OCI-M2 (cell line): ENCODE measurements at regions not wholly inside any gene's neighbourhood (a gene's known extent, or its start where the extent isn't known, plus 50 kb on each side); places are given as distances from the start of the nearest gene placed in this dataset.
A peak's percentile ranks its signal among the peaks of the same experiment; 100 is the strongest.

ENCODE experiments used
- DNase-seq: peaks from one replicate; lab custom pipeline; 2025; ENCODE audit not compliant: unreplicated experiment; lab: John Stamatoyannopoulos, UW

- no peak for DNase-seq
These were observed 97.1 kb upstream of the MAP4K3 start for GRCh38 chr2:39534095-39534711.

- DNase-seq: no peak
These were observed 98.6 kb upstream of the MAP4K3 start for GRCh38 chr2:39535636-39536185.

GRCh38 chr2:39537150-39537549, 100.1 kb upstream of the MAP4K3 start:
- DNase-seq: no peak

- no peak for DNase-seq
These were observed 101.6 kb upstream of the MAP4K3 start for GRCh38 chr2:39538718-39539117.

- DNase-seq: no peak
These were observed 103.3 kb upstream of the MAP4K3 start for GRCh38 chr2:39540414-39540813.

GRCh38 chr2:39541011-39541930, 104.2 kb upstream of the MAP4K3 start:
- no peak for DNase-seq

GRCh38 chr2:39542523-39542922, 105.4 kb upstream of the MAP4K3 start:
- no peak for DNase-seq

- DNase-seq: no peak
These were observed 108.9 kb upstream of the MAP4K3 start for GRCh38 chr2:39545957-39546356.

GRCh38 chr2:39546409-39546808, 109.3 kb upstream of the MAP4K3 start:
- no peak for DNase-seq

- DNase-seq: no peak
These were observed 109.9 kb upstream of the MAP4K3 start for GRCh38 chr2:39546937-39547336.

GRCh38 chr2:39547811-39548719, 111.0 kb upstream of the MAP4K3 start:
- DNase-seq: no peak

GRCh38 chr2:39549000-39549399, 111.9 kb upstream of the MAP4K3 start:
- DNase-seq: no peak

- no peak for DNase-seq
These were observed 112.8 kb upstream of the MAP4K3 start for GRCh38 chr2:39549718-39550464.

GRCh38 chr2:39550701-39551285, 113.7 kb upstream of the MAP4K3 start:
- DNase-seq: peak; percentile 8

- no peak for DNase-seq
These were observed 106.8 kb upstream of the TMEM178A start for GRCh38 chr2:39558906-39559305.

GRCh38 chr2:39563572-39563971, 102.1 kb upstream of the TMEM178A start:
- DNase-seq: no peak

- DNase-seq: no peak
These were observed 98.2 kb upstream of the TMEM178A start for GRCh38 chr2:39567507-39567906.

- DNase-seq: no peak
These were observed 97.6 kb upstream of the TMEM178A start for GRCh38 chr2:39568116-39568515.

- DNase-seq: no peak
These were observed 97.1 kb upstream of the TMEM178A start for GRCh38 chr2:39568561-39569006.

- DNase-seq: no peak
These were observed 95.6 kb upstream of the TMEM178A start for GRCh38 chr2:39570130-39570555.
